AG04449 (cell line): ENCODE measurements at regions not wholly inside any gene's neighbourhood (a gene's known extent, or its start where the extent isn't known, plus 50 kb on each side); places are given as distances from the start of the nearest gene placed in this dataset.
"Not testable (repeated sequence)": the region's sequence is repeated elsewhere in the genome, so short reads cannot be mapped to it uniquely, and the experiment has no call there.

Experiments
- CTCF ChIA-PET: fragments of 350-600 bp; formaldehyde crosslinking; extraction: SDS; loops from one replicate; lab custom pipeline; 2021; ENCODE audit warnings: antibody characterized with exemption; lab: Yijun Ruan, JAX
- POLR2A ChIA-PET: fragments of 400-600, 350-600 bp; formaldehyde crosslinking; extraction: SDS; loops from one replicate; lab custom pipeline; 2020; ENCODE audit warnings: antibody characterized with exemption, inconsistent platforms; lab: Yijun Ruan, JAX
- DNase-seq: peaks from one replicate; pipeline ENCODE4 v3.0.0-alpha.2; 2010; ENCODE audit warnings: low read depth, low spot score
- H3K4me3 ChIP-seq: 2 replicates; pipeline ENCODE4 v1.5.1; 2011; ENCODE audit warnings: low read depth, mild to moderate bottlenecking, control low read depth, low read length
- TF ChIP-seq, protein P1 (sequence below): IDR thresholded peaks from one replicate; pipeline ENCODE4 v1.5.1; 2011; ENCODE audit warnings: mild to moderate bottlenecking, moderate library complexity, low read length, control low read depth, inconsistent platforms; ENCODE audit not compliant: insufficient read depth; ENCODE audit errors: missing control alignments

DNA sequence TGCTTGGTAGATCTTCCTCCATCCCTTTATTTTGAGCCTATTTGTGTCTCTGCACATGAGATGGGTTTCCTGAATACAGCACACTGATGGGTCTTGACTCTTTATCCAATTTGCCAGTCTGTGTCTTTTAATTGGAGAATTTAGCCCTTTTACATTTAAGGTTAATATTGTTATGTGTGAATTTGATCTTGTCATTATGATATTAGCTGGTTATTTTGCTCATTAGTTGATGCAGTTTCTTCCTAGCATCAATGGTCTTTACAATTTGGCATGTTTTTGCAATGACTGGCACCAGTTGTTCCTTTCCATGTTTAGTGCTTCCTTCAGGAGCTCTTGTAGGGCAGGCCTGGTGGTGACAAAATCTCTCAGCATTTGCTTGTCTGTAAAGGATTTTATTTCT lies 72.4 kb downstream of the HNRNPD start:
- DNase-seq, POLR2A ChIA-PET, CTCF ChIA-PET, H3K4me3 ChIP-seq: not testable (repeated sequence)

DNA sequence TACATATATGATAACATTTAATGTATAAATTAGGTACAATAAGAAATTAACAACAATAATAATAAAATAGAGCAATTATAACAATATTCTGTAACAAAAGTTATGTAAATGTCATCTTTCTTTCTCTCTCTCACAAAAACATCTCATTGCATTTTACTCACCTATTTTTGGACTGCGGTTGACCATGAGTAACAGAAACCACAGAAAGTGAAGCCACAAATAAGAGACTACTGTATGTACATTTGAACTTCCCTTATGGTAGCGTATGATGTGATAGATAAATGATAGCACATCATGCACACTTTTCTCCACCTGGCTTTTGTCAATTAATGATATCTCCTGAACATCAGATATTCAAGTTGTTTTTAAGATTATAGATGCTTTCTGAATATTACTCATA lies 80.5 kb downstream of the HNRNPD start:
- no peak for DNase-seq
- no peak overlapping the region for H3K4me3 ChIP-seq
- TF ChIP-seq, protein P1, sequence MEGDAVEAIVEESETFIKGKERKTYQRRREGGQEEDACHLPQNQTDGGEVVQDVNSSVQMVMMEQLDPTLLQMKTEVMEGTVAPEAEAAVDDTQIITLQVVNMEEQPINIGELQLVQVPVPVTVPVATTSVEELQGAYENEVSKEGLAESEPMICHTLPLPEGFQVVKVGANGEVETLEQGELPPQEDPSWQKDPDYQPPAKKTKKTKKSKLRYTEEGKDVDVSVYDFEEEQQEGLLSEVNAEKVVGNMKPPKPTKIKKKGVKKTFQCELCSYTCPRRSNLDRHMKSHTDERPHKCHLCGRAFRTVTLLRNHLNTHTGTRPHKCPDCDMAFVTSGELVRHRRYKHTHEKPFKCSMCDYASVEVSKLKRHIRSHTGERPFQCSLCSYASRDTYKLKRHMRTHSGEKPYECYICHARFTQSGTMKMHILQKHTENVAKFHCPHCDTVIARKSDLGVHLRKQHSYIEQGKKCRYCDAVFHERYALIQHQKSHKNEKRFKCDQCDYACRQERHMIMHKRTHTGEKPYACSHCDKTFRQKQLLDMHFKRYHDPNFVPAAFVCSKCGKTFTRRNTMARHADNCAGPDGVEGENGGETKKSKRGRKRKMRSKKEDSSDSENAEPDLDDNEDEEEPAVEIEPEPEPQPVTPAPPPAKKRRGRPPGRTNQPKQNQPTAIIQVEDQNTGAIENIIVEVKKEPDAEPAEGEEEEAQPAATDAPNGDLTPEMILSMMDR, result no peak
- ChIA-PET CTCF (no interaction called here), POLR2A (no interaction called here)

DNA sequence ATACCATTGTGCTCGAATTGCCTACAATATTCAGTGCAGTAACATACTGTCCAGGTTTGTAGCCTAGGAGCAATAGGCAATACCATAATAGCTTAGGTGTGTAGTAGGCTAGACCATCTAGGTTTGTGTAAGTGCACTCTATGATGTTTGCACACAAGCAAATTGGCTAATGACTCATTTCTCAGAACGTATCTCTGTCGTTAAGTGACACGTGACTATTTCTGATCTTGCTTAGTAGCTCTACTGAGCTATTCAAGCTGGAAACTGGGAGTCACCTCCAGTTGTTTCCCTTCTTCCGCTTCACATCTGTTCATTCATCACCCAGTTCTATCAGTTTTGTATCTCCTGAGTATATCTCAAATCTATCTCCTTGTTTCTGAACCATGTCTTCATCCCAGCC lies 86.1 kb downstream of the HNRNPD start:
- TF ChIP-seq, protein P1, result no peak
- ChIA-PET CTCF (no interaction called here), POLR2A (no interaction called here)
- DNase-seq, result no peak
- H3K4me3 ChIP-seq, result no peak overlapping the region

DNA sequence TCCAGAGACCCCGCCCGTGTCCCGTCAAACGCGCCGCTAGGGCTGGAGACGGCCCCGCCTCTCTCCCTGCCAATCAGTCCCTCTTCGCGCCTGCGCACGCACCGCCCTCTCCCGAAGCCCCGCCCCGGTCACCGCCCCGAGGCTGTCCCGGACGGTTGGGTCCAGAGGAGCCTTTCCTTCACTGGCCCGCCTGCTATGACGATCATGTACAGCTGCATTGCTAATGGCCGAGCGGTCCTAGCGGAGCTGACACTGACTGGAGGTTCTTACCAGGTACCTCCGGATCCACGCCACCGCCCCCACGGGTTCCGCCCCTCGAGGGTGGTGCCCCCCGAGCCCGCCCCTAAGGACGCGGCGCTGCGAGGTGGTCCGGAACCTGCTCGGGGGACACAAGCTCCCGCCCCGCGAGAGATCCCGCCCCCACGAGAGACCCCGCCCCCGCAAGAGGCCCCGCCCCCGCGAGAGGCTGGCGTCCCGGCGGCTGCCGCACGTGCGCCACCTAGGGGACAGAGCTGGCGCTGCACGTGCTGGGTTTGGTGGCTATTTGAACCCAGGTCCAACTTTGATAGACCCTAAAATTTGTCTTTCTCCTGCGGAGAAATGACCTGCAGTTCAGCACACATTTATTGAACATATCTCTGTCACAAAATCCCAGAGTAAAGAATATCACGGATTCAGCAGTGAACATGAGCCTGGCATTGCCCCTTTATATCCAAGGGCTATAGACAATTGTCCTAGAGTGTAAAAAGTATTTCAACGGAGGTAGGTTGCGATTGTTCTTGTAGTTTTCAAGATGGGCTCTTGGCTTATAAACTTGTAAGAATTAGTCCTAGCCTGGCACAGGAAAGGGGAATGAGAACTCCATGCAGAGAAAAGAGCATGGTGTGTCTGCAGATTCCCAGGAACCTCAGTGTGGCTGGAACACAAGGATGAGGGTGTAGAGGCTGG lies 88.7 kb downstream of the HNRNPD start:
- ChIA-PET POLR2A (interaction anchor here (0.6 to 0.7 kb wide), 3 partner anchors 45 to 635 kb away, joined by 3 read pairs; no protein-coding TSS in a partner anchor), CTCF (interaction anchor here (0.6 to 4.9 kb wide), 8 partner anchors 9 to 423 kb away, joined by 3 to 29 read pairs (median 4); no protein-coding TSS in a partner anchor)
- peak; percentile 96 for DNase-seq
- H3K4me3 ChIP-seq, result peak overlapping the region; percentile 57
- TF ChIP-seq, protein P1, result peak; percentile 88

DNA sequence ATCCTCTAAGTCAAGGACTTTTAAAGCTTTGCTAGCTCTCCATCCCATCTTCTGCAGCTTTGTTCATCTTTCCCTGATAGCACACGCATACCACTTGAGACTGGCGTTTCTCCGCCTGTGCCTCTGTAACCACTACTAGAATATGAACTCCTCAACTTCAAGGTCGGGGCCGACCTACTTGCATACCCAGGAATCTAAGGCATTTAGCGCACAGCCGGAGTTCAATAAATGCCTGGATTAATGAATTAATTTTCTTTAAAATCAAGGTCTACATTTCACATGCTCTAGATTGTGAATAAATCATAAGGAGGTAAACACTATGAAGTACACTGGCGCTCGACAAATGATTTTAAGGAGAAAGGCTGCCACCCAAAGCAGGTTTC lies 89.3 kb downstream of the HNRNPD start:
- H3K4me3 ChIP-seq, result peak overlapping the region; percentile 57
- POLR2A ChIA-PET, result no interaction called here
- CTCF ChIA-PET, result interaction anchor here (0.9 to 4.9 kb wide), 7 partner anchors 8 to 143 kb away, joined by 3 to 29 read pairs (median 3); no protein-coding TSS in a partner anchor
- no peak for DNase-seq
- TF ChIP-seq, protein P1, result no peak

DNA sequence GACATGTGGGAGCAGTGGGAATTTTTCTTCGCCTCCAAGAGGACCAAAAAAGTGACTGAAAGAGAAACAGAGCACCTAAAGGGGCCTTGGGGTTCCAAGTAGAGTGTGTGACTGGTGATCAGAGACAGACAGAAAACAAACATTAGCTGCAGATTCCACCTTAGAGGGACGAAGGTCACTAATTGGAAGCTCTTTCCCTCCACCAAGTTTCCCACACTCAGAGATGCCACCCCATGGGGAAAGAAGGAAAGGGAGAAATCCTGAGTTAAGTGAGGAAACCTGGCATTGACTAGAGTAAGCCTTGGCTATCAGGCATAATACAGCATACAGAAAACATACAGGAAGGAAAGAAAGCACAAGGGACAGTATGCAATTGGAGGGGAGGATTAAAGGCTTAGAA lies 90.9 kb downstream of the HNRNPD start:
- DNase-seq, result no peak
- POLR2A ChIA-PET, result no interaction called here
- CTCF ChIA-PET, result interaction anchor here (4.9 kb wide), 1 partner anchor 13 kb away, joined by 29 read pairs; no protein-coding TSS in a partner anchor
- TF ChIP-seq, protein P1, result no peak
- H3K4me3 ChIP-seq, result no peak overlapping the region

DNA sequence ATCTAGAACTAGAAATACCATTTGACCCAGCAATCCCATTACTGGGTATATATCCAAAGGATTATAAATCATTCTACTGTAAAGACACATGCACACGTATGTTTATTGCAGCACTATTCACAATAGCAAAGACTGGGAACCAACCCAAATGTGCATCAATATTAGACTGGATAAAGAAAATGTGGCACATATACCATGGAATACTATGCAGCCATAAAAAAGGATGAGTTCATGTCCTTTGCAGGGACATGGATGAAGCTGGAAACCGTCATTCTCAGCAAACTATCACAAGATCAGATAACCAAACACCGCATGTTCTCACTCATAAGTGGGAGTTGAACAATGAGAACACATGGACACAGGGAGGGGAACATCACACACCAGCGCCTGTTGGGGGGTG lies 94.2 kb downstream of the HNRNPD start:
- CTCF ChIA-PET, H3K4me3 ChIP-seq, POLR2A ChIA-PET, DNase-seq: not testable (repeated sequence)
